IMR-90 (cell line): ENCODE measurements at regions not wholly inside any gene's neighbourhood (a gene's known extent, or its start where the extent isn't known, plus 50 kb on each side); places are given as distances from the start of the nearest gene placed in this dataset.

Source experiments
- ATAC-seq: fragments of 200-7000 bp; cut with Tn5 transposase; 2 replicates; pipeline ENCODE4 v1.9.1; 2020; ENCODE audit warnings: low read depth, mild to moderate bottlenecking, moderate library complexity
- BruUV-seq: library from RNA; stranded (reverse); fragments of 400-500 nt; replicated peaks from 2 replicates; lab custom pipeline; 2021; lab: Mats Ljungman, UMichigan
- CTCF ChIA-PET: fragments of 300-600 bp; formaldehyde crosslinking; extraction: SDS; loops from one replicate; lab custom pipeline; 2021; ENCODE audit warnings: antibody characterized with exemption; lab: Yijun Ruan, JAX
- POLR2A ChIA-PET: fragments of 300-600 bp; sonication (Branson Sonifier 250); formaldehyde crosslinking; loops from one replicate; lab custom pipeline; 2022; ENCODE audit warnings: antibody characterized with exemption; ENCODE audit not compliant: unreplicated experiment; lab: Charles Lee
- DNase-seq: peaks from one replicate; pipeline ENCODE4 v3.0.0; 2013
- H2AFZ ChIP-seq: replicated peaks from 2 replicates; pipeline ENCODE3; 2013; ENCODE audit warnings: low read length, mild to moderate bottlenecking; ENCODE audit not compliant: poor library complexity
- H2AK5ac ChIP-seq: 2 replicates; pipeline ENCODE4 v1.6.1; 2013; ENCODE audit warnings: low read depth, low read length, inconsistent platforms
- H2AK9ac ChIP-seq: replicated peaks from 2 replicates; pipeline ENCODE3; 2013; ENCODE audit warnings: mild to moderate bottlenecking, low read depth, low read length, moderate library complexity; ENCODE audit not compliant: poor library complexity
- H2BK120ac ChIP-seq: 2 replicates; pipeline ENCODE4 v1.6.1; 2013; ENCODE audit warnings: low read depth, low read length, inconsistent platforms
- H2BK15ac ChIP-seq: 3 replicates; pipeline ENCODE4 v1.6.1; 2013; ENCODE audit warnings: low read depth, low read length, inconsistent platforms
- H2BK20ac ChIP-seq: 2 replicates; pipeline ENCODE4 v1.6.1; 2013; ENCODE audit warnings: low read depth, mild to moderate bottlenecking, inconsistent platforms, low read length, moderate library complexity
- H2BK5ac ChIP-seq: 2 replicates; pipeline ENCODE4 v1.6.1; 2013; ENCODE audit warnings: mild to moderate bottlenecking, low read depth, low read length, inconsistent platforms; ENCODE audit not compliant: poor library complexity, severe bottlenecking
- H3K14ac ChIP-seq: replicated peaks from 2 replicates; pipeline ENCODE4 v1.6.1; 2013; ENCODE audit warnings: low read depth, low read length, inconsistent platforms
- H3K18ac ChIP-seq: 2 replicates; pipeline ENCODE4 v1.6.1; 2013; ENCODE audit warnings: low read depth, low read length, control low read depth
- H3K23ac ChIP-seq: 2 replicates; pipeline ENCODE4 v1.6.1; 2013; ENCODE audit warnings: low read depth, low read length, inconsistent platforms
- H3K27ac ChIP-seq: 2 replicates; pipeline ENCODE4 v1.5.1; 2013; ENCODE audit warnings: mild to moderate bottlenecking, control low read depth, low read length; ENCODE audit not compliant: insufficient read depth
- H3K27me3 ChIP-seq: 2 replicates; pipeline ENCODE4 v1.6.1; 2013; ENCODE audit warnings: low read length; ENCODE audit not compliant: control insufficient read depth, insufficient read depth
- H3K36me3 ChIP-seq: 2 replicates; pipeline ENCODE4 v1.6.1; 2013; ENCODE audit warnings: low read length, mixed read lengths; ENCODE audit not compliant: control insufficient read depth, insufficient read depth
- H3K4ac ChIP-seq: 2 replicates; pipeline ENCODE4 v1.6.1; 2013; ENCODE audit warnings: low read depth, low read length, inconsistent platforms
- H3K4me1 ChIP-seq: 2 replicates; pipeline ENCODE4 v1.6.1; 2013; ENCODE audit warnings: low read length, mixed read lengths; ENCODE audit not compliant: control insufficient read depth, insufficient read depth
- H3K4me2 ChIP-seq: 2 replicates; pipeline ENCODE4 v1.6.1; 2013; ENCODE audit warnings: low read depth, mild to moderate bottlenecking, control low read depth, low read length, moderate library complexity
- H3K4me3 ChIP-seq: 2 replicates; pipeline ENCODE4 v1.5.1; 2013; ENCODE audit warnings: low read depth, mild to moderate bottlenecking, control low read depth, low read length, moderate library complexity; ENCODE audit not compliant: insufficient read depth
- H3K56ac ChIP-seq: 2 replicates; pipeline ENCODE4 v1.6.1; 2013; ENCODE audit warnings: low read length, inconsistent platforms; ENCODE audit not compliant: insufficient read depth; ENCODE audit errors: extremely low read depth
- H3K79me1 ChIP-seq, 2 experiments: 2 replicates each; pipeline ENCODE4 v1.6.1; 2013; ENCODE audit warnings: low read length in 2 of 2, inconsistent platforms in 1 of 2, low read depth in 1 of 2
- H3K9ac ChIP-seq: 2 replicates; pipeline ENCODE4 v1.6.1; 2013; ENCODE audit warnings: low read depth, low read length, control low read depth
- H3K9me1 ChIP-seq: 2 replicates; pipeline ENCODE4 v1.6.1; 2013; ENCODE audit warnings: low read length, inconsistent platforms; ENCODE audit not compliant: insufficient read depth
- H3K9me3 ChIP-seq: 2 replicates; pipeline ENCODE4 v1.6.1; 2013; ENCODE audit warnings: low read length; ENCODE audit not compliant: control insufficient read depth, insufficient read depth
- H4K20me1 ChIP-seq: 2 replicates; pipeline ENCODE4 v1.6.1; 2013; ENCODE audit warnings: low read length, inconsistent platforms; ENCODE audit not compliant: insufficient read depth
- H4K5ac ChIP-seq: 2 replicates; pipeline ENCODE4 v1.6.1; 2013; ENCODE audit warnings: mild to moderate bottlenecking, low read depth, low read length, control low read depth
- H4K8ac ChIP-seq, 2 experiments: 2 replicates each; pipeline ENCODE4 v1.6.1; 2013; ENCODE audit warnings: low read depth in 2 of 2, low read length in 2 of 2, control low read depth in 1 of 2, inconsistent platforms in 1 of 2
- H4K91ac ChIP-seq: 2 replicates; pipeline ENCODE4 v1.6.1; 2013; ENCODE audit warnings: low read depth, low read length, inconsistent platforms; ENCODE audit not compliant: insufficient read depth
- CHD1 ChIP-seq: IDR thresholded peaks from 2 replicates; pipeline ENCODE4 v1.6.1; 2012; ENCODE audit warnings: low read depth, low read length, improper control_type of control experiment
- WGBS, 2 experiments: methylation state at CpG; one replicate each; pipeline versions ENCODE4 v1.1.5 to v1.1.7; 2013; ENCODE audit warnings: missing lambda C conversion rate in 2 of 2; ENCODE audit not compliant: insufficient read length in 1 of 2; ENCODE audit errors: extremely low coverage in 2 of 2; 5-methylcytosine and 5-hydroxymethylcytosine counted together
- dilution Hi-C: fragments of 300-500 bp; cut with HindIII; formaldehyde crosslinking; loops from one replicate; pipeline ENCODE4 v1.14.3; 2018; ENCODE audit warnings: low sequenced_read_pairs; ENCODE audit not compliant: unreplicated experiment
- in situ Hi-C: fragments of 300-500 bp; cut with MboI; formaldehyde crosslinking; loops from 3 replicates; pipeline ENCODE4 v1.14.3; 2019; ENCODE audit warnings: low sequenced_read_pairs, inconsistent platforms, mixed read lengths
- intact Hi-C: fragments of 100-400 bp; cut with micrococcal nuclease; formaldehyde crosslinking; loops from 2 replicates; pipeline ENCODE4 v1.10.0; 2022
- TF ChIP-seq, protein P1 (sequence below): fragments of 150-350 bp; IDR thresholded peaks from 2 replicates; pipeline ENCODE4 v1.6.1; 2017; ENCODE audit warnings: mild to moderate bottlenecking, antibody characterized with exemption, low read length, low read depth

DNA sequence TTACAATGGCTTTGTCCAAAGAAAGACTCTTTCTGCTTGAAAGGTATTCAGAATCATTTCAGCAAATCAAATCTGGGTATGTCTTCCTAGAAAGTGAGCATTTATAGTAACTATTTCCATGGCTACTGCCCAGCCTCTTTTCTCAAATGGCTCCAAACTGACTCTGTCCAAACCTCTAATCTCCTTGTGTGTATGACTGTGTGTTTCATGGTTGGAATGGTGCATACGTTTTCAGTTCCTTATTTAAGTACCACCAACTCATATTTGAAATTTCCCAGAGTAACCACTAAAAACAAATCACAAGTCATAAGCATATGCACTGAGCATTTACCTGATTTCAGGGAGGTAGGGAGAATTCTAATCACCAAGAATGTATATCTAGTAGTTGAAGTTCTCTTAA, 106.0 kb downstream of the TMEM144 start (continued):
- TF ChIP-seq, protein P1, sequence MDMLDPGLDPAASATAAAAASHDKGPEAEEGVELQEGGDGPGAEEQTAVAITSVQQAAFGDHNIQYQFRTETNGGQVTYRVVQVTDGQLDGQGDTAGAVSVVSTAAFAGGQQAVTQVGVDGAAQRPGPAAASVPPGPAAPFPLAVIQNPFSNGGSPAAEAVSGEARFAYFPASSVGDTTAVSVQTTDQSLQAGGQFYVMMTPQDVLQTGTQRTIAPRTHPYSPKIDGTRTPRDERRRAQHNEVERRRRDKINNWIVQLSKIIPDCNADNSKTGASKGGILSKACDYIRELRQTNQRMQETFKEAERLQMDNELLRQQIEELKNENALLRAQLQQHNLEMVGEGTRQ = no peak

DNA sequence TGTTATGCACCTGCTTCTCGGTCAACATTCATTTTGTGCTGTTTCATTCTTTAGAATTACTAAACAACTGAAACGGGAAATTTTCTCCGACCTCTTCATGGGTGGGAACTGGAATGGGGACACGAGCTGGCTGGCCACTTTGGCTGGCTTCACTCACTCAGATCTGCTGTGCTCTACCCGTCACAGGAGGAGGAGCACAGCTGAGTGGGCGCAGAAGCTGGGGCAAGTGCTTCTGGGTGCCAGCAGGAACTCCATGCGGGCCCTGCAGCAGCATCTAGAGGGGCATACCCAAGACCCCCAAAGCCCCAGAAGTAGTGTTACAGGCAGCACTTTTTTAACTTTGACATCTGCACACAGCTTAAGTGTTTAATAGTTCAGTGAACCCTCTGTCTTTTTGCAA, 109.6 kb downstream of the TMEM144 start:
- Histone ChIP-seq H2BK20ac (no peak overlapping the region), H3K27me3 (no peaks in the 10 kb centered on the region), H2AK5ac (no peak overlapping the region), H2AK9ac (no peak overlapping the region), H4K20me1 (no peaks in the 10 kb centered on the region), H3K4me2 (no peak overlapping the region), H4K8ac (no peak overlapping the region), H3K27ac (no peak overlapping the region), H2BK15ac (no peak overlapping the region), H3K36me3 (no peaks in the 10 kb centered on the region), H3K9me1 (no peaks in the 10 kb centered on the region), H4K5ac (no peak overlapping the region), H3K23ac (no peak overlapping the region), H3K18ac (no peak overlapping the region), H2BK5ac (no peak overlapping the region), H2AFZ (no peak overlapping the region), H3K56ac (no peak overlapping the region), H3K14ac (no peak overlapping the region), H3K9ac (no peak overlapping the region), H3K4ac (no peak overlapping the region), H3K9me3 (no peaks in the 10 kb centered on the region), H4K91ac (no peak overlapping the region), H3K4me1 (peaks cover 6% of the 10 kb centered on the region; the same call in 1 of the 2 replicates), H3K4me3 (no peak overlapping the region), H2BK120ac (no peak overlapping the region), H3K79me1 (no peaks in the 10 kb centered on the region)
- TF ChIP-seq CHD1 = no peak
- POLR2A ChIA-PET = no interaction called here
- in situ Hi-C loops = no loop called here
- intact Hi-C loops = no loop called here
- WGBS, 2 experiments = 87% methylated on average over 4 of the region's 7 CpGs; no CpG with 5 or more reads in 1 of the 2 experiments
- DNase-seq = no peak
- CTCF ChIA-PET = interaction anchor here (0.6 to 1.3 kb wide), 2 partner anchors 8 to 923 kb away, joined by 3 to 5 read pairs; no protein-coding TSS in a partner anchor
- ATAC-seq = no peak
- BruUV-seq = no TSS peak
- dilution Hi-C loops = no loop called here
